ENCODE measurements at regions not wholly inside any gene's neighbourhood (a gene's known extent, or its start where the extent isn't known, plus 50 kb on each side); places are given as distances from the start of the nearest gene placed in this dataset.

- TF ChIP-seq, protein P1, sequence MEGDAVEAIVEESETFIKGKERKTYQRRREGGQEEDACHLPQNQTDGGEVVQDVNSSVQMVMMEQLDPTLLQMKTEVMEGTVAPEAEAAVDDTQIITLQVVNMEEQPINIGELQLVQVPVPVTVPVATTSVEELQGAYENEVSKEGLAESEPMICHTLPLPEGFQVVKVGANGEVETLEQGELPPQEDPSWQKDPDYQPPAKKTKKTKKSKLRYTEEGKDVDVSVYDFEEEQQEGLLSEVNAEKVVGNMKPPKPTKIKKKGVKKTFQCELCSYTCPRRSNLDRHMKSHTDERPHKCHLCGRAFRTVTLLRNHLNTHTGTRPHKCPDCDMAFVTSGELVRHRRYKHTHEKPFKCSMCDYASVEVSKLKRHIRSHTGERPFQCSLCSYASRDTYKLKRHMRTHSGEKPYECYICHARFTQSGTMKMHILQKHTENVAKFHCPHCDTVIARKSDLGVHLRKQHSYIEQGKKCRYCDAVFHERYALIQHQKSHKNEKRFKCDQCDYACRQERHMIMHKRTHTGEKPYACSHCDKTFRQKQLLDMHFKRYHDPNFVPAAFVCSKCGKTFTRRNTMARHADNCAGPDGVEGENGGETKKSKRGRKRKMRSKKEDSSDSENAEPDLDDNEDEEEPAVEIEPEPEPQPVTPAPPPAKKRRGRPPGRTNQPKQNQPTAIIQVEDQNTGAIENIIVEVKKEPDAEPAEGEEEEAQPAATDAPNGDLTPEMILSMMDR (tag by site-specific recombination; IDR thresholded peaks at IDR 0.05) = no peak
- TF ChIP-seq KLF16 (tag by site-specific recombination; IDR thresholded peaks at IDR 0.05) (no peak), ZNF510 (tag by site-specific recombination; IDR thresholded peaks at IDR 0.05; ENCODE audit: insufficient replicate concordance) (no peak), ZNF560 (tag by site-specific recombination; IDR thresholded peaks at IDR 0.05; ENCODE audit: borderline replicate concordance) (no peak), ZNF140 (tag by site-specific recombination; IDR thresholded peaks at IDR 0.05) (no peak), ZSCAN5A (tag by site-specific recombination; IDR thresholded peaks at IDR 0.05) (no peak), ZNF623 (tag by site-specific recombination; IDR thresholded peaks at IDR 0.05) (no peak), ZNF366 (tag by site-specific recombination; conservative IDR thresholded peaks at IDR 0.05) (no peak), YY1 (tag by site-specific recombination; IDR thresholded peaks at IDR 0.05) (no peak)
- TF ChIP-seq, protein P2, sequence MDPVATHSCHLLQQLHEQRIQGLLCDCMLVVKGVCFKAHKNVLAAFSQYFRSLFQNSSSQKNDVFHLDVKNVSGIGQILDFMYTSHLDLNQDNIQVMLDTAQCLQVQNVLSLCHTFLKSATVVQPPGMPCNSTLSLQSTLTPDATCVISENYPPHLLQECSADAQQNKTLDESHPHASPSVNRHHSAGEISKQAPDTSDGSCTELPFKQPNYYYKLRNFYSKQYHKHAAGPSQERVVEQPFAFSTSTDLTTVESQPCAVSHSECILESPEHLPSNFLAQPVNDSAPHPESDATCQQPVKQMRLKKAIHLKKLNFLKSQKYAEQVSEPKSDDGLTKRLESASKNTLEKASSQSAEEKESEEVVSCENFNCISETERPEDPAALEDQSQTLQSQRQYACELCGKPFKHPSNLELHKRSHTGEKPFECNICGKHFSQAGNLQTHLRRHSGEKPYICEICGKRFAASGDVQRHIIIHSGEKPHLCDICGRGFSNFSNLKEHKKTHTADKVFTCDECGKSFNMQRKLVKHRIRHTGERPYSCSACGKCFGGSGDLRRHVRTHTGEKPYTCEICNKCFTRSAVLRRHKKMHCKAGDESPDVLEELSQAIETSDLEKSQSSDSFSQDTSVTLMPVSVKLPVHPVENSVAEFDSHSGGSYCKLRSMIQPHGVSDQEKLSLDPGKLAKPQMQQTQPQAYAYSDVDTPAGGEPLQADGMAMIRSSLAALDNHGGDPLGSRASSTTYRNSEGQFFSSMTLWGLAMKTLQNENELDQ (tag by site-specific recombination; IDR thresholded peaks at IDR 0.05; ENCODE audit: low read depth) = no peak
- TF ChIP-seq, protein P3, sequence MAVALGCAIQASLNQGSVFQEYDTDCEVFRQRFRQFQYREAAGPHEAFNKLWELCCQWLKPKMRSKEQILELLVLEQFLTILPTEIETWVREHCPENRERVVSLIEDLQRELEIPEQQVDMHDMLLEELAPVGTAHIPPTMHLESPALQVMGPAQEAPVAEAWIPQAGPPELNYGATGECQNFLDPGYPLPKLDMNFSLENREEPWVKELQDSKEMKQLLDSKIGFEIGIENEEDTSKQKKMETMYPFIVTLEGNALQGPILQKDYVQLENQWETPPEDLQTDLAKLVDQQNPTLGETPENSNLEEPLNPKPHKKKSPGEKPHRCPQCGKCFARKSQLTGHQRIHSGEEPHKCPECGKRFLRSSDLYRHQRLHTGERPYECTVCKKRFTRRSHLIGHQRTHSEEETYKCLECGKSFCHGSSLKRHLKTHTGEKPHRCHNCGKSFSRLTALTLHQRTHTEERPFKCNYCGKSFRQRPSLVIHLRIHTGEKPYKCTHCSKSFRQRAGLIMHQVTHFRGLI (tag by site-specific recombination; IDR thresholded peaks at IDR 0.05) = no peak
- TF ChIP-seq, protein P4, sequence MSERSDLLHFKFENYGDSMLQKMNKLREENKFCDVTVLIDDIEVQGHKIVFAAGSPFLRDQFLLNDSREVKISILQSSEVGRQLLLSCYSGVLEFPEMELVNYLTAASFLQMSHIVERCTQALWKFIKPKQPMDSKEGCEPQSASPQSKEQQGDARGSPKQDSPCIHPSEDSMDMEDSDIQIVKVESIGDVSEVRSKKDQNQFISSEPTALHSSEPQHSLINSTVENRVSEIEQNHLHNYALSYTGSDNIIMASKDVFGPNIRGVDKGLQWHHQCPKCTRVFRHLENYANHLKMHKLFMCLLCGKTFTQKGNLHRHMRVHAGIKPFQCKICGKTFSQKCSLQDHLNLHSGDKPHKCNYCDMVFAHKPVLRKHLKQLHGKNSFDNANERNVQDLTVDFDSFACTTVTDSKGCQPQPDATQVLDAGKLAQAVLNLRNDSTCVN (tag by site-specific recombination; optimal IDR thresholded peaks at IDR 0.05) = no peak
- TF ChIP-seq, protein P5, sequence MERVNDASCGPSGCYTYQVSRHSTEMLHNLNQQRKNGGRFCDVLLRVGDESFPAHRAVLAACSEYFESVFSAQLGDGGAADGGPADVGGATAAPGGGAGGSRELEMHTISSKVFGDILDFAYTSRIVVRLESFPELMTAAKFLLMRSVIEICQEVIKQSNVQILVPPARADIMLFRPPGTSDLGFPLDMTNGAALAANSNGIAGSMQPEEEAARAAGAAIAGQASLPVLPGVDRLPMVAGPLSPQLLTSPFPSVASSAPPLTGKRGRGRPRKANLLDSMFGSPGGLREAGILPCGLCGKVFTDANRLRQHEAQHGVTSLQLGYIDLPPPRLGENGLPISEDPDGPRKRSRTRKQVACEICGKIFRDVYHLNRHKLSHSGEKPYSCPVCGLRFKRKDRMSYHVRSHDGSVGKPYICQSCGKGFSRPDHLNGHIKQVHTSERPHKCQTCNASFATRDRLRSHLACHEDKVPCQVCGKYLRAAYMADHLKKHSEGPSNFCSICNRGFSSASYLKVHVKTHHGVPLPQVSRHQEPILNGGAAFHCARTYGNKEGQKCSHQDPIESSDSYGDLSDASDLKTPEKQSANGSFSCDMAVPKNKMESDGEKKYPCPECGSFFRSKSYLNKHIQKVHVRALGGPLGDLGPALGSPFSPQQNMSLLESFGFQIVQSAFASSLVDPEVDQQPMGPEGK (tag by site-specific recombination; IDR thresholded peaks at IDR 0.05) = no peak
Measured at GRCh38 chr1:222105861-222106260, 364.0 kb upstream of the DUSP10 start.

Measured in HEK293 (cell line).